GM18498 (cell line): ENCODE measurements at regions not wholly inside any gene's neighbourhood (a gene's known extent, or its start where the extent isn't known, plus 50 kb on each side); places are given as distances from the start of the nearest gene placed in this dataset.

ENCODE experiments used
- ATAC-seq: cut with Tn5 transposase; IDR thresholded peaks from one replicate; pipeline ENCODE4 v1.9.1; 2021; ENCODE audit warnings: mild to moderate bottlenecking, moderate library complexity; ENCODE audit not compliant: unreplicated experiment

GRCh38 chr4:135344492-135344891 lies 1142.9 kb upstream of the PABPC4L start:
- no peak for ATAC-seq

GRCh38 chr4:135338181-135338580 lies 1136.6 kb upstream of the PABPC4L start:
- ATAC-seq: no peak

GRCh38 chr4:135325264-135325663 lies 1123.7 kb upstream of the PABPC4L start:
- no peak for ATAC-seq

- no peak for ATAC-seq
Measured at GRCh38 chr4:135319685-135320084, 1118.1 kb upstream of the PABPC4L start.

- no peak for ATAC-seq
Measured at GRCh38 chr4:135316266-135316779, 1114.7 kb upstream of the PABPC4L start.

GRCh38 chr4:135290136-135290535 lies 1088.5 kb upstream of the PABPC4L start:
- ATAC-seq: no peak

- no peak for ATAC-seq
Measured at GRCh38 chr4:135283934-135284333, 1082.3 kb upstream of the PABPC4L start.

GRCh38 chr4:135282676-135283075 lies 1081.1 kb upstream of the PABPC4L start:
- no peak for ATAC-seq

GRCh38 chr4:135281230-135281629 lies 1079.6 kb upstream of the PABPC4L start:
- no peak for ATAC-seq

- no peak for ATAC-seq
Measured at GRCh38 chr4:135277980-135278315, 1076.4 kb upstream of the PABPC4L start.

- no peak for ATAC-seq
Measured at GRCh38 chr4:135277068-135277979, 1075.7 kb upstream of the PABPC4L start.

GRCh38 chr4:135274416-135274815 lies 1072.8 kb upstream of the PABPC4L start:
- ATAC-seq: no peak

- ATAC-seq: peak; percentile 85
Measured at GRCh38 chr4:135269125-135269890, 1067.7 kb upstream of the PABPC4L start.

GRCh38 chr4:135268369-135268768 lies 1066.8 kb upstream of the PABPC4L start:
- ATAC-seq: no peak

- ATAC-seq: no peak
Measured at GRCh38 chr4:135267148-135267865, 1065.7 kb upstream of the PABPC4L start.

- no peak for ATAC-seq
Measured at GRCh38 chr4:135256111-135256510, 1054.5 kb upstream of the PABPC4L start.

- ATAC-seq: no peak
Measured at GRCh38 chr4:135250040-135250439, 1048.5 kb upstream of the PABPC4L start.

- ATAC-seq: no peak
Measured at GRCh38 chr4:135249024-135249423, 1047.4 kb upstream of the PABPC4L start.

- no peak for ATAC-seq
Measured at GRCh38 chr4:135244696-135245095, 1043.1 kb upstream of the PABPC4L start.

GRCh38 chr4:135244056-135244455 lies 1042.5 kb upstream of the PABPC4L start:
- no peak for ATAC-seq

- no peak for ATAC-seq
Measured at GRCh38 chr4:135240796-135241195, 1039.2 kb upstream of the PABPC4L start.
